Inferior parietal cortex (tissue), 1 donor: ENCODE measurements at regions not wholly inside any gene's neighbourhood (a gene's known extent, or its start where the extent isn't known, plus 50 kb on each side); places are given as distances from the start of the nearest gene placed in this dataset.

Experiments used
- DNase-seq: peaks from one replicate; pipeline ENCODE4 v3.0.0-alpha.2; 2016; ENCODE audit errors: extremely low spot score

DNA sequence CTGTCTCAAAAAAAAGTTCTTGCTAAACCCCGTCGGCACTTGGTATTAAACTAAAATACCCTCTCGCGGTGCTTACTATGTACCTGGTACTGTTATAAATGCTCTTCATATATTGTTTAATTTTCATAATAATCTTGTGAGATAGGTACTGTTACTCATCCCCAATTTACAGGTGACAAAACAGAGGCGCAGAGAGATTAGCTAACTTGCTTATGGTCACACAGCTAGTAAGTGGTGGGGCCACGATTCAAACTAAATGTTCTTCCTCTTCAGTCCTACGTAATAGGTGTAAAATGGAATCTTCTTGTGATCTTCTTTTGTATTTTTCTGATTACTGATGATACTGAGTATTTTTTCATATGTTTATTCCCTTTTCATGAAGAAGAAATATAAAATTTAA lies 51.3 kb downstream of the TET3 start:
- DNase-seq = no peak

DNA sequence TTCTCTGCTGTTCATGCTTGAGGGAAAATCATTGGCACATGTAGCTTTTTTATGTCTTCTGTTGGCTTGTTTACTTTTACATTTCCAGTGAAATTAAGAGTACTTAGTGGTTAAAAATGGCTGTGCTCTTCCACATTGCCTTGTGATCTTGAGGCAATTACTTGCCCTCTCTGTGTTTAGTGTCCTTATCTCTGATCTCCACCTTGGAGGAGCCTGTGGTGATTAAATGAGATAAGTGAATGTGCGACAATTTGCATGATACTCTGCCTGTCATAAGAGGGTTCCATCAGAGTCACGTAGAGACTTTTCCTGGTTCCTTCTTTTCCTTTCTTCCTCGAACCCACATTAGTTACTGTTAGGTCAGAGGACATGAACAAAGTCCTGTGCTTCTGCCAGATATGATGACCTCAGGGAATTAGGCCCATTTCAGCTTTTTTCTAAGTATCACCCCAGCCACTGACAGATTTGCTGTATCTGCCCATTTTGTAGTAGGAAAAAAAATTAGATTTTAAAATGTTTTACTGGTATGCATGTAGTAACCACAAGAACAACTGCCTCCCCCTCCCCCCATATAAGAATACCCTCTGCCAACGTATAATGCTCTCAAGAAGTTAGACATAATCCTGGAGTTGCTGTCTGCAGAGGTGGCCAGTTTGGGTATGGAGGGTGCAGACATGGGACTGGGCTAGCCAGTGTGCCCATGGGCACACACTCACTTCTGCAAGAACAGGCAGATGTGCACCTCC lies 51.9 kb downstream of the TET3 start:
- DNase-seq = no peak

DNA sequence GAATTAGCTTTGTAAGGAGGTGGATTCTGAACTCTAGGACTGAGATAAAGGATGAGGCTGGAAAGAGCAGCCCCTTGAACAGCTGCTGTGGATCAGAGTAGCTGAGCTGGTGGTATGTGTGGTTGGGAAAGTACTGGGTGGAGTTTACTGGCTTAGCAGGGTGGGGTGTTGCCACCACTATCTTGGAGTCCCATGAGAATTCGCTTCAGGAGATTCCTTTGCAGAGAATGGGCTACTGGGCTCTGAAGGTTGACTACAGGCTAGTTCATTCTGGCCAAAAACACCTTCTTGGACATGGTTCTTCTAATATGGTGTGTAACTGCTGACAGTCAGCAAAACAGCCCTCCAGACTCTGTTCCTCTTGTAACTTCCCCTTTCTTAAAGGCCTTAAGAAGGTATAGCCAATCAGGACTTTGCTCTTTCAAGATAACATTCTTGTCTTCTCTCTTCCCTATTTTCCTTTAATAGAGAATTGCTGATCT lies 52.7 kb downstream of the TET3 start:
- peak; percentile 46 for DNase-seq

DNA sequence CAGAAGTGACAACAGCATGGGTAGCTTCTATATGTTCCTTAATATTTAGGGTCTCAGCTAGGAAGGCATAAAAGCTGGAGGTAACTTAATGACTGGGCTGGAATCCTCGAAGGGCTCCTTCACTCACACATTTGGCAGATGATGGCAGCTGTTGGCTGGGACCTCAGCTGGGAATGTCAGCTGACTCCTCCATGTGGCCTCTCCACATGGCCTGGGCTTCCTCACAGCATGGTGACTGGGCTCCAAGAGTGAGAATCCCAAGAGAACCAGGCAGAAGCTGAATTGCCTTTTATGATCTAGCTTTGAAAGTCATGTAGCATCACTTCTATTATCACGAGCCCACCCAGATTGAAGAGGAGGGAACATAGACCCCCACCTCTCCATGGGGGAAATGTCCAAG lies 54.9 kb downstream of the TET3 start:
- no peak for DNase-seq

DNA sequence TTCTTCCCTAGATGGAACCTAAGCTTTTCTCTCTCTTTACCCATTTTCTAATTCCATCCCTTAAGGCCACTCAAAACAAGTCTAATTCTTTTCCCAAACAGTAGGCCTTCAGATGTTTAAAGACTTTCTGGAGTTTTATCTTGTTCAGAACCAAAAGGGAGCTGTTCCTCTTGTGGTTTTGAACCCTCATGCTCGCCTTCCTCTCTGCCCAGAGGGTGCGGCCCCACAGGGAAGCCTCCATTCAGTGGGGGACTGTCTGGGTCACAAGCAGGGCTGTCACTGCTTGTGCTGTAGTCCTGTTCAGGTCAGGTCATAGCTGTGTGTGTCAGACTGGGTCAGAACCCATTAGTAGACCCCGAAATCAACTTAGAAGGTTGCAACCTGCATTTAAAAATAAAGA lies 56.5 kb downstream of the TET3 start:
- DNase-seq = no peak

DNA sequence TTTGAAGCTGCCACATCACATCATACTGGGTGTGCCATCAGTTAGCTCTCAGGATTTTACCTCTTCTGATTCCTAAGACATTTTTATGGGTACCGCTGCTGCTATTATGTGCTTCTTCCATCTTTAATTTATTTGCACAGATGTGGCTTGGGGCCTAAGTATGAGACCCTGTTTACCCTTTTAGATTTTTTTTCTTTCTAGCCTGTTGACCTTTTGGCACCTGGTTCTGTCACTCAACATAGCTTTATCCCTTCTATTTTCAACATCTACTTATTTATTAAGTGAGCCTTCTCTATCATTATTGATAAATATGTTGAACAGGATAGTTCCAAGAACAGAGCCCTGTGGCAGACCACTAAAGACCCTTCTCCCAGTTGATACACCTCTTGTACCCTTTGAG lies 57.0 kb downstream of the TET3 start:
- DNase-seq = no peak

DNA sequence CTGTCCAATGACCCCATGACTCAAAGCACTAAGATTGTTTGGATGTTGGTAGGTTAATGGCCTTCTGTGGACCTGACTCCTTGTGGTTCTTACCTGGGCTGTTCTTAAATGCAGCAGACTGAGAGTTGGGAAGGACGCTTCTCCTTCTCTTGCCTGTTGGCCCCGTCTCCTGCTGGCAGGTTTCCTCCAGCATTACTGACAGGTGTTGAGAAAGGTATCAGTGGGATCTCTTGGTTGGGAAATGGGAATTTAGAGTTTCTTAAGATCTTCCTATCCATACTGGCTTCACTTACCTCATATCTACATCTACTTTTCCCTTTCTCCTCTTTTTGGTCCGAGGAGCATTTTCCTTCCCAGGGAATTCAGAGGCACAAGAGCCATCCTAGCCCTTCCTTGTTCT lies 57.9 kb downstream of the TET3 start:
- DNase-seq = no peak

DNA sequence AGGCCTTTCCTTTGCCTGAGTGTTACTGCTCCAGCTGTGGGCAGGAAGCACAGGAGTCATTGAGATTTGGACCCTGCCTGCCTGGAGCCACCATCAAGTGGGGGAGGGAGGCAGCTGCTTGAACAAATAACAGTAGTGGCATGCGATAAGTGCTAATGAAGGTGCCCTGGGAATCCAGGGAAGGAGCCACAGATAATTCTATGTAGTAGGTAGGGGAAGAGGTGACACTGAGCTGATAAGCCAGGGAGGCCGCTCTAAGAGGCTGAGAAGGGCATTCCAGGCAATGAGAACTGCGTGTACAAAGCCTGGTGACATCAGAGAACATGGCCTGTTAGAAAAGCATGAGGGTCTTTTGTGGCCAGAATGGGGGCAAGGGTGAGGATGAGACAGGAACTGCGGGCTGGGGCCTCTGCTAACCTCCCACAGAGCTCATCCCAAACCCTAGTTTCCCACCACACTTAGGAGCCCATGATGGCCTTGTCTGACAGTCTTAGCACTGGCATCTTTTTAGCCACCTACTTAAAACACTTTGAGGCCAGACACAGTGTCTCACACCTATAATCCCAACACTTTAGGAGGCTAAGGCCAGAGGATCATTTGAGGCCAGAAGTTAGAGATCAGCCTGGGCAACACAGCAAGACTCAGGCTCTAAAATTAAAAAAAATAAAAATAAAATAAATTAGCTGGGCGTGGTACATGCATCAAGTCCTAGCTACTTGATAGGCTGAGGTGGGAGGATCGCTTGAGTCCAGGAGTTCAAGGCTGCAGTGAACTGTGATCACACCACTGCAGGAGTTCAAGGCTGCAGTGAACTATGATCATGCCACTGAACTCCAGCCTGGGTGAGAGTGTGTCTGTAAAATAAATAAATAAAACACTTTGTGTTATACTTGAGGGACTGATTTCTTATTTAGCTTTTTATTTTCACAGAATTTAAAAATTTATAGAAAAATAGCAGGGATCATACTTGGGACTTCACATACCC lies 58.9 kb downstream of the TET3 start:
- DNase-seq = no peak

DNA sequence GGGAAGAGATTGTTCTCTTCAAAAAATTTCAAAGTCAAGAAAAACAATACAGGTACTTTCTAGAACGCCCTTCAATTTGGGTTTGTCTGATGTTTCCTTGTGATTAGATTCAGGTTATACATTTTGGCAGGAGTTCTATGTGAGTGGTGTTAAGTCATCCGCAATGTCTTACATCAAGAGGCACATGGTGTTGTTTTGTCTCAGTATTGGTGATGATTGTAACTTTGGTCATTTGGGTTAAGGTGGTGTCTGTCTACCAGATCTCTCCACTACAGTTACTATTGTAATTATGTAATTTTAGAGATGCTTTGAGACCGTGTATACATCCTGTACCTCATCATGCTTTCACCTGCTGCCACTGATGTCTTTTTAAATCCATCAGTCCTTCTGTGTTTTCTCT lies 60.3 kb downstream of the TET3 start:
- no peak for DNase-seq

DNA sequence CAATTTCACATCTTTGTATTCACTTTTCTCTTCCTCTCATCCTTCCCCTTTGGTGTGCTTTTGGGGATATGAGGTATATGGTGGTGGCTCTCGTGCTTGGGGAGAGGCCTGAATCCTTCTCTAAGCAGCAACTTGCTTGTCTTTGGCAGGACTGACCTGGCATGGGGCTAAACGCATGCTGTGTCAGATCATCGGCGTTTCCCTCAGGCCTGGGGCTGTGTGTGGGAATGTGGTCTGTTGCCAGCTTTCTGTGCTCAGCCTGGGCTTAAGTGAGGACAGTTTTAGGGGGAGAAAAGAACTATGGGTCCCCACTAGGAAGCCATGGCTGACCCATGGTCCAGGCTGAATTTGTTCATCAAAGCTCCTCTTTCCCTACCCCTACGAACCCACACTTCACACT lies 60.7 kb downstream of the TET3 start:
- no peak for DNase-seq

DNA sequence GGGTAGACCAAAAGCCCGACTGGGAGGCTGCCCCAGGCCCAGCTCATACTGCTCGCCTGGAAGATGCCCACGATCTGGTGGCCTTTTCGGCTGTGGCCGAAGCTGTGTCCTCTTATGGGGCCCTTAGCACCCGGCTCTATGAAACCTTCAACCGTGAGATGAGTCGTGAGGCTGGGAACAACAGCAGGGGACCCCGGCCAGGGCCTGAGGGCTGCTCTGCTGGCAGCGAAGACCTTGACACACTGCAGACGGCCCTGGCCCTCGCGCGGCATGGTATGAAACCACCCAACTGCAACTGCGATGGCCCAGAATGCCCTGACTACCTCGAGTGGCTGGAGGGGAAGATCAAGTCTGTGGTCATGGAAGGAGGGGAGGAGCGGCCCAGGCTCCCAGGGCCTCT lies 61.7 kb downstream of the TET3 start:
- no peak for DNase-seq

DNA sequence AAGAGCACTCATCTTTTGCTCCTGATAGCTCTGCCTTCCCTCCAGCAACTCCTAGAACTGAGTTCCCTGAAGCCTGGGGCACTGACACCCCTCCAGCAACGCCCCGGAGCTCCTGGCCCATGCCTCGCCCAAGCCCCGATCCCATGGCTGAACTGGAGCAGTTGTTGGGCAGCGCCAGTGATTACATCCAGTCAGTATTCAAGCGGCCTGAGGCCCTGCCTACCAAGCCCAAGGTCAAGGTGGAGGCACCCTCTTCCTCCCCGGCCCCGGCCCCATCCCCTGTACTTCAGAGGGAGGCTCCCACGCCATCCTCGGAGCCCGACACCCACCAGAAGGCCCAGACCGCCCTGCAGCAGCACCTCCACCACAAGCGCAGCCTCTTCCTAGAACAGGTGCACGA lies 62.4 kb downstream of the TET3 start:
- no peak for DNase-seq

DNA sequence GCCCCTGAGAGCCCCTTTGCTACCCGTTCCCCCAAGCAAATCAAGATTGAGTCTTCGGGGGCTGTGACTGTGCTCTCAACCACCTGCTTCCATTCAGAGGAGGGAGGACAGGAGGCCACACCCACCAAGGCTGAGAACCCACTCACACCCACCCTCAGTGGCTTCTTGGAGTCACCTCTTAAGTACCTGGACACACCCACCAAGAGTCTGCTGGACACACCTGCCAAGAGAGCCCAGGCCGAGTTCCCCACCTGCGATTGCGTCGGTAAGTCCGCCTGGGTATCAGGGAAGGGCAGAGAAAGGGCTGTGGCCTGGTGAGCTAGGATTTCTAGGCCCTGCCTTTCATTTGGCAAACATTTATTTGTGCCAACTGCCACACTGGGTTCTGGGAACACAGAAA lies 63.4 kb downstream of the TET3 start:
- DNase-seq = no peak

DNA sequence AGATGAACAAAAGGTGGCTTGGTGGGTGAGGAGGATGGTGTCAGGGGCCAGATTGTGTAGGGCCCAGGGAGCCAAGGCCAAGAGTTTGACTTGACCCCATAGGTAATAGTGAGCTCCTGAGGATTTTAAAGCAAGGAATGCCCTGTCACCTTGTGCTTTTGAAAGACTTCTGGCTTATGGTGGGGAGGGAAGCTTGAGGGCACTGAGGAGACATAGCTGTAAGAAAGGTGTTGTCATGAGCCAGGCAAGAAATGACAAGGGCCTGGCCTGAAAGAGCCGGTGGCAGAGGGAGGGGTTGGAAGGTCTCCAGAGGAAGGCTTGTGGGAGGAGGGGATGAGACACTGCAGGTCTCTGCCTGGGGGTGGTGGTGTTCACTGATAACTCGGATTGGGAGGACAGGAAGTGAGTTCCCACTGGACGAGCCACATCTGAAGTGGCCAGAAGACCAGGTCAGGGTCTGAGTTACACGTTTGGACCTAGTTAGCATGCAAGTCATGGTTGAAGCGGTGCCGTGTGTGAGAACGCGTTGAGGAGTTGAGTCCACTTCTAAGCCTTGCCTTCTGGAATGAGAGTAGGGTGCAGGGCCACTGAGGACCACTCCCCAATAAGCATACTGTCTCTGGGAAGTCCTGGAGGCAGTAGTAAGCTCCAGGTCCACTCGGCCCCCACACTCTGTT lies 64.3 kb downstream of the TET3 start:
- no peak for DNase-seq

DNA sequence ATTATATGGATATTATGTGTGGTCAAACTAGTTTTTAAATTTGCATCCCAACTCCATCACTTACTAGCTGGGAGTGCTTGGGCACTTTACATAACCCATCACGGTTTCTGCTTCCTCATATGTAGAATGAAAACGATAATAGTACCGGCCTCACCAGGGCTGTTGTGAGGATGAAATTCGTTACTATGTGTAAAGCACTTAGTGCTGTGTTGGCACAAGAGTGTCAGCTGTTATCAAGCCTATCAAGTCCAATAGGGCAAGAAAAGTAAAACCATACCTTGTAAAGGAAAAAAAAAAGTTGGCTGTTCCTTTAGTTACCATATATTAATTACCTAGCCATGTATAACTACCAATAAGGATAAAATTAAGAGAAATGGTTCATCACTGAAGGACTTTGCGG lies 65.4 kb downstream of the TET3 start:
- no peak for DNase-seq

DNA sequence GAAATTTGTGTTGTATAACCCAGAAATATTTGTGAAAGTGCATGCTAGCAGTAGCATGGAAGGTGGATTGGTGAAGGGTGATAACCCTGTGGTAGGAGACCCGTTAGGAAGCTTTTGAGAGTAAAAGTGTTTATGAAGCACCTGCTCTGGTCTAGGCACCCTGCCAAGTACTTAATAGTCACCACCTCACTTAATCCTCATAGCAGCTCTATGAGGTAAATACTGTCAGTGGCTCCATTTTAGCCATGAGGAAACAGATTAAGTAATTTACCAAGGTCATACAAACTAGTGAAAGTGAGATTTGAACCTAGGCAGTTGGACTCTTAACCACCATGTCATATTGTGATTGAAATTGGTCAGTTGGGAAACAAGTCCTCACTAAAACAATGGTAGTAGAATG lies 66.8 kb downstream of the TET3 start:
- DNase-seq = no peak

DNA sequence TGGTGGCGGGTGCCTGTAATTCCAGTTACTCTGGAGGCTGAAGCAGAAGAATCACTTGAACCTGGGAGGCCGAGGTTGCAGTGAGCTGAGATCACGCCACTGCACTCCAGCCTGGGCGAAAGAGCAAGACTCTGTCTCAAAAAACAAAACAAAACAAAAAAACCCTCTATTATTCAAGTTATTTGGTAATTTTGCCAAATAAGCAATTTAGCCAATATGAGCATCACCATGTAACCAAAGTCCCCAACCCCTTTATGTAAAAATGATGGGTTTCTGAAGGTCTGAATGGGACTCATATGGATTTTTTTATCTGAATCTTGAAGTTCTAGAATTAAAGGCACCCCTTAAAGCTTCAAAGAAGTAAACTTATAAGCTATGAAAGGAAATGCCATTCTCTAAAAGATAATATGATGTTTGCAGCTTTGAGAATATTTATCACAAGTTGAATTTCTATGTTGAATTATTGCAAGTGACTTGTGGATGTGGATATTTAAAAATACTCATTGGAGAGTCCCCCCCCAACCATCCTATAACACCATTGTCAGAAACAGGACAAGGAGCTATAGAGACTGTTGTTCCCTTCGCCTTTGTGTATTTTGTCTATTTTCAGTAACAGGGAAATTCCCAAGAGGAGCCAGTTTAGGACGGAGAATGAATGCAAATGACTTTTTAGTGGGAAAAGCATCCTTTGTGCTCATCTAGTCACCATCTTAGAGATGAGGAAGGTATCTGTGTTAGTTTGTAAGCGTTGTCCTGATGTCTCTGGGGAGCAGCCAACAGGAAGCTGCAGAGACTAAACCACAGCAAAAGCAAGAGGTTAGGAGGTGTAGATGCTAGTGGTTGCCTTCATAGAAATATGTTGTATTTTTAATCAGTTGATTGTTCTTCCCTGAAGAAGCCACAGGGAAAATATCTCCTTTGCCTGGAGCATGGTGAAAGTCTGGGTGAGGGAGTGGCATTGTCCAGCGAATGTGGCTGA lies 68.3 kb downstream of the TET3 start:
- DNase-seq = peak; percentile 62

DNA sequence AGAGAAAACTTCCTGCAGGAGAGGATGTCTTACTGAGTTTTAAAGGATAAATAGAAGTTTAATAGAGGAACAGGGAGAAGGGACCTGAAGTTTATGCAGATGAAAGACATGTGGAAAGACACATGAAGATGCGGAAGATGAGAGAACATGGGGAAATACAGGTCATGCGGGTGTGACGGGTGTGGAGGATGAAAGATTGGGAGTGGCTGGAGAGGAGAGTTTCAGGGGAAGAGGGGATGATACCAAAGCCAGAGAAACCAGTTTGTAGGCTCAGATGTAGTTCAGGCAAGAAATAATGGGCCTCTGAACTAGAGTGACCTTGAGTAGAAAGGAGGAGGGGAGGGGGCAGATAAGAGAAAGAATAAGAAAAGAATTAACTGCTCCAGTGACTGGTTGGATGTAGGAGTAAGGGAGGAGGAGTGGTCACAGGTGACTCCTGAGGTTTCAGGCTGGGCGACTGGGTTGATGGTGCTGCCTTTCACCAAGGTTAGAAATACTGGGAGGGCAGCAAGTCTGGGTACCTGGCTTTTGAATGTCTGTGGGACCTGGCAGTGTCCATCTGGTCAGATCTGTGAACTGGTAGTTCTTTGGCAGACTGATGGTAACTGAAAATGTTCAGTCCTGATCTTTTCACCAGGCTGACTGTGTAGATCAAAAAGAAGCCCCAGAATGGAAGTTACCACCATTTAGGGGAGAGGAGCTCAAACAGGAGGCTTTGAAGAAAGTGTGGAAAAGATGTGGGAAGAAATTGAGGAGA lies 69.4 kb downstream of the TET3 start:
- no peak for DNase-seq

DNA sequence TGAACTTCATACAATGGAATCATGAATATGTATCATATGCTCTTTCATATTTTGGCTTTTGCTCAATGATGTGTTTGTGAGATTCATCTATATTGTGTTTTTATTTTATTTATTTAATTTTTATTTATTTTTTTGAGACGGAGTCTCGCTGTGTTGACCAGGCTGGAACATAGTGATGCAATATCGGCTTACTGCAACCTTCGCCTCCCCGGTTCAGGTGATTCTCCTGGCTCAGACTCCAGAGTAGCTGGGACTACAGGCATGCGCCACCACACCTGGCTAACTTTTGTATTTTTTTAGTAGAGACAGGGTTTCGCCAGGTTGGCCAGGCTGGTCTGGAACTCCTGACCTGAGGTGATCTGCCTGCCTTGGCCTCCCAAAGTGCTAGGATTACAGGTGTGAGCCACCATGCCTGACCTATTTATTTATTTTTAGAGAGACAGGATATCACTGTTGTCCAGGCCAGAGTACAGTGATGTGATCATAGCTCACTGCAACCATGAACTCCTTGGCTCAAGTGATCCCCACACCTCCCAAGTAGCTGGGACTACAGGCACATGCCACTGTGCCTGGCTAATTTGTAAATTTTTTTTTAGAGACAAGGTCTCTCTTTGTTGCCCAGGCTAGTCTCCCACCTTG lies 74.5 kb downstream of the TET3 start:
- no peak for DNase-seq

DNA sequence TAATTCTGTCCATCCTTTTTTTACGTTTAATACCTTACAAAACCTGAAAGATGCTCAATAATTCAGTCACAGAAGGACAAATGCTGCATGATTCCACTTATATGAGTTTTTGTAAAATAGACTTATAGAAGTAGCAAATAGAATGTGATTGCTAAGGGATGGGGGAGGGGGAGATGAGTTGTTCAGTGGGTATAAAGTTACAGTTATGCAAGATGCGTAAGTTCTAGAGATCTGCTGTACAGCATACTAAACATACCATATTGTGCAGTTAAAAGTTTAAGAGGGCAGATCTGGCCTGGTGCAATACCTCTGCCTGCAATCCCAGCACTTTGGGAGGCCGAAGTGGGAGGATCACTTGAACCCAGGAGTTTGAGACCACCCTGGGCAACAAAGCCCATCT lies 78.8 kb downstream of the TET3 start:
- DNase-seq = no peak
